Kidney (tissue), 13 donors: ENCODE measurements at regions not wholly inside any gene's neighbourhood (a gene's known extent, or its start where the extent isn't known, plus 50 kb on each side); places are given as distances from the start of the nearest gene placed in this dataset.

ENCODE experiments used
- DNase-seq, 5 donors: peaks; one replicate each; pipeline ENCODE4 v3.0.0-alpha.2; 2013 to 2020
- FAIRE-seq: peaks from 2 replicates; lab custom pipeline; 2012; peaks lifted over from hg19 to GRCh38; lab: Jason Lieb, UNC
- H3K27ac ChIP-seq, 2 donors: one replicate each; pipeline ENCODE4 v1.7.0; 2013; ENCODE audit warnings: low read depth in 2 of 2, low read length in 2 of 2, inconsistent platforms in 1 of 2
- H3K27me3 ChIP-seq: one replicate; pipeline ENCODE4 v1.7.1; 2013; ENCODE audit warnings: low read length, inconsistent platforms; ENCODE audit not compliant: control insufficient read depth, insufficient read depth
- H3K36me3 ChIP-seq, 3 donors: one replicate each; pipeline versions ENCODE4 v1.7.0 to v1.7.1; 2013; ENCODE audit warnings: low read length in 3 of 3, control low read depth in 1 of 3, inconsistent platforms in 1 of 3; ENCODE audit not compliant: insufficient read depth in 3 of 3, control insufficient read depth in 2 of 3
- H3K4me1 ChIP-seq, 3 donors: one replicate each; pipeline versions ENCODE4 v1.7.0 to v1.7.1; 2013; ENCODE audit warnings: low read length in 3 of 3, inconsistent platforms in 1 of 3, low read depth in 1 of 3; ENCODE audit not compliant: control insufficient read depth in 2 of 3, insufficient read depth in 2 of 3
- H3K4me3 ChIP-seq, 3 donors: one replicate each; pipeline versions ENCODE4 v1.7.0 to v1.8.1; 2013; ENCODE audit warnings: low read length in 3 of 3, control low read depth in 1 of 3, inconsistent platforms in 1 of 3
- H3K9ac ChIP-seq, 3 donors: one replicate each; pipeline versions ENCODE4 v1.7.0 to v1.7.1; 2013; ENCODE audit warnings: low read length in 3 of 3, control low read depth in 1 of 3, inconsistent platforms in 1 of 3
- H3K9me3 ChIP-seq, 3 donors: one replicate each; pipeline versions ENCODE4 v1.7.0 to v1.7.1; 2013; ENCODE audit warnings: low read length in 3 of 3, control low read depth in 1 of 3, inconsistent platforms in 1 of 3; ENCODE audit not compliant: control insufficient read depth in 2 of 3, insufficient read depth in 1 of 3
- CTCF ChIP-seq: IDR thresholded peaks from 3 replicates; pipeline ENCODE4 v1.5.1; 2012; ENCODE audit warnings: mild to moderate bottlenecking, moderate library complexity, borderline replicate concordance; ENCODE audit not compliant: insufficient read depth; ENCODE audit errors: extremely low read depth
- intact Hi-C: fragments of 100-400 bp; cut with DNase I; formaldehyde crosslinking; loops from one replicate; pipeline ENCODE4 v1.11.1; 2022
- donor health status: control.
- donor health status: control.
- donor health status: control.
- donor health status: control.
- donor health status: control.
- donor health status: DM: yes; HTN: yes; CAD: no.
- donor health status: Normal renal cell carcinoma (clear cell type).

GRCh38 chr20:1845163-1845523, 50.1 kb upstream of the SIRPA start:
- Histone ChIP-seq H3K27ac (no peak overlapping the region), H3K27me3 (no peaks in the 10 kb centered on the region), H3K4me1 (no peaks in the 10 kb centered on the region), H3K9me3 (no peaks in the 10 kb centered on the region), H3K36me3 (no peaks in the 10 kb centered on the region), H3K4me3 (no peak overlapping the region), H3K9ac (no peak overlapping the region)
- FAIRE-seq (no peak), DNase-seq (no peak)
- intact Hi-C loops, result no loop called here
- TF ChIP-seq CTCF, result no peak

DNA sequence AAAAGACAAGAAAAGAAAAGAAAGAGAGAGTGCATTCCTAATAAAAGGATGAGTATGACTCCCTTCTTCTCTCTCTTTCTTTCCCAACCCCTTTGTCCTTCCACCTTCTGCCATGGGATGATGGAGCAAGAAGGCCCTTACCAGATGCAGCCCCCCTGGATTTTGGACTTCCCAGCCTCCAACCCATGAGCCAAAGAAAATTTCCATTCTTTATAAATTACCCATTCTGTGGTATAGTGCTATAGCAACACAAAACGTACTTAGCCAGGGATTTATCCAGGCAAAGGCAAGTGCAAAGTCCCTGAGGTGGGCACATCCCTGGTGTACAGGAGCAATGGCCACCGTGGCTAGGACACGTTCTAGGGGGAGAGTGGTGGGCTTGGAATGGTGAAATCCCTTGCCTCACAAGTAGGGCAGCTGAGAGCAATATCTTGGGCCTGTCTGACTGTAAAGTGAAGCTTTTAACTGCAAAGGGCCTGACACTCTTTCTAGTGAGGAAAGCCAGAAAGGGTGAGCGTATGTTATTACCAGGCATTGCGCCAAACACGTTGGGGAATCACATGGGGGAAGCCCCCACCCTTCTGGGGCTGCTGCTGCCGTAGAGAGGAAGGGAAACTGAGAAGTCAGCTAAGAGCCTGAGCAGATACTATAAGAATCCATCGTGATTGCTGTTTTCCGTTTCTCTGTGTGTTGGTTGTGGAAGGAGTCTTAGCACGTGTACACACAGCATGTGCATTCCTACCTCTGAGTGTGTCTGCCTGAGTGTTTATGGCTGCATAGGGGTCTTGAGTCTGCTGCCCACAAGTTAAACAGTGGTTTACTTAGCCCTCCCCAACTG, 50.7 kb upstream of the SIRPA start:
- Histone ChIP-seq H3K4me1 (no peaks in the 10 kb centered on the region), H3K9ac (no peak overlapping the region), H3K9me3 (no peaks in the 10 kb centered on the region), H3K4me3 (no peak overlapping the region), H3K27me3 (no peaks in the 10 kb centered on the region), H3K36me3 (no peaks in the 10 kb centered on the region), H3K27ac (no peak overlapping the region)
- intact Hi-C loops, result no loop called here
- DNase-seq (peak in 2 of 5 donors; percentile 25 to 78), FAIRE-seq (no peak)
- no peak for TF ChIP-seq CTCF

GRCh38 chr20:1842281-1842680, 52.9 kb upstream of the SIRPA start:
- Histone ChIP-seq H3K4me3 (no peak overlapping the region), H3K27ac (no peak overlapping the region), H3K4me1 (no peaks in the 10 kb centered on the region), H3K27me3 (no peaks in the 10 kb centered on the region), H3K36me3 (no peaks in the 10 kb centered on the region), H3K9ac (no peak overlapping the region), H3K9me3 (no peaks in the 10 kb centered on the region)
- TF ChIP-seq CTCF, result no peak
- DNase-seq (no peak), FAIRE-seq (no peak)
- intact Hi-C loops, result no loop called here
